ENCODE measurements at regions not wholly inside any gene's neighbourhood (a gene's known extent, or its start where the extent isn't known, plus 50 kb on each side); places are given as distances from the start of the nearest gene placed in this dataset.

DNA sequence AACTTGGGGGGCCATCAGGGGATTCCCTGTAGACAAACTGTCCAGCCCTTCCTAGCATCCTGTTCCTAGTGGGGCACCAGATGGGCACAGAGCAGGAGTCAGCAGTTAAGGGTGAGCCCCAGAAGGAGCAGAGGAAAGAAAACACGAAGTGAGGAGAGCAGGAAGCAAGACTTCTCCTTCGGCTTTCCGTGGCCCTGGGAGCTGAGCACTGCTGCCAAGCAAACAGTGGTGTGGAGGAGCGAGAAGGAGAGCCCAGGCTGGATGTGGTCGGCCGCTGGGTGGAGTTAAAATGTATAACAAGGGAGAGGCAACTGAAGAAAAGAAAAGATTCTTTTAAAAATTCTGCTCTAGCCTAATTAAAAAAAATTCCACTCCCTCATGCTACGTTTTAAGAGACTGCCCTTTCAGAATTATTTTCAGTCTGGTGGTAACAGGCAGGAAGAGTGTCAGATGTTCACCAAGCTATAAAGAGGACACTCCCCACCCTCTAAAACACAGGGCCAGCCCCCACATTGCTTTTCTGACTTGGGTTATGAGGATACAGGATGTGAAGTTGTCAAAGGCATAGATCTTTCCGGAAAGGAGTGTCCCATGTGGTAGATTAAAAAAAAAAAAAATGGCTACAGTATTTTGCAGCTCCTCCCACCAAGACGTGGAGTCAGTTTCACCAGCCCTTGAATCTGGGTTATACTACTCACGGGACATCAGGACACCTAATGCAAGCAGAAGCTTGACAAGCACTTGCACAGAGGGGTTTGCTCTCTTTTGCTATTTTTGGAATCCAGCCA lies 74.9 kb upstream of the ZFHX3 start:
- peak; percentile 66 to 90 (median 71) for ATAC-seq
- peak; percentile 59 to 75 (median 66) for DNase-seq
- peaks cover 0 to 9% (median 4%) of the 10 kb centered on the region in 12 donors for H3K9me3 ChIP-seq
- H3K27me3 ChIP-seq = no peaks in the 10 kb centered on the region
- peaks cover 0 to 50% (median 9%) of the 10 kb centered on the region in 12 donors for H3K4me1 ChIP-seq
- peak overlapping the region in 5 of 12 donors; percentile 1 to 30 (median 2) for H3K4me3 ChIP-seq
- intact Hi-C loops (cut with DNase I) = no loop called here
- WGBS, 4 donors = 28 to 43% (median 40%) methylated on average over 10 of the region's 10 CpGs
- peak overlapping the region in 11 of 12 donors; percentile 31 to 84 (median 73) for H3K27ac ChIP-seq
- TF ChIP-seq POLR2A (IDR thresholded peaks at IDR 0.05) = no peak
- TF ChIP-seq, protein P1, sequence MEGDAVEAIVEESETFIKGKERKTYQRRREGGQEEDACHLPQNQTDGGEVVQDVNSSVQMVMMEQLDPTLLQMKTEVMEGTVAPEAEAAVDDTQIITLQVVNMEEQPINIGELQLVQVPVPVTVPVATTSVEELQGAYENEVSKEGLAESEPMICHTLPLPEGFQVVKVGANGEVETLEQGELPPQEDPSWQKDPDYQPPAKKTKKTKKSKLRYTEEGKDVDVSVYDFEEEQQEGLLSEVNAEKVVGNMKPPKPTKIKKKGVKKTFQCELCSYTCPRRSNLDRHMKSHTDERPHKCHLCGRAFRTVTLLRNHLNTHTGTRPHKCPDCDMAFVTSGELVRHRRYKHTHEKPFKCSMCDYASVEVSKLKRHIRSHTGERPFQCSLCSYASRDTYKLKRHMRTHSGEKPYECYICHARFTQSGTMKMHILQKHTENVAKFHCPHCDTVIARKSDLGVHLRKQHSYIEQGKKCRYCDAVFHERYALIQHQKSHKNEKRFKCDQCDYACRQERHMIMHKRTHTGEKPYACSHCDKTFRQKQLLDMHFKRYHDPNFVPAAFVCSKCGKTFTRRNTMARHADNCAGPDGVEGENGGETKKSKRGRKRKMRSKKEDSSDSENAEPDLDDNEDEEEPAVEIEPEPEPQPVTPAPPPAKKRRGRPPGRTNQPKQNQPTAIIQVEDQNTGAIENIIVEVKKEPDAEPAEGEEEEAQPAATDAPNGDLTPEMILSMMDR (IDR thresholded peaks at IDR 0.05) = peak in 2 of 12 donors; percentile 22 to 23
- H3K36me3 ChIP-seq = no peaks in the 10 kb centered on the region

DNA sequence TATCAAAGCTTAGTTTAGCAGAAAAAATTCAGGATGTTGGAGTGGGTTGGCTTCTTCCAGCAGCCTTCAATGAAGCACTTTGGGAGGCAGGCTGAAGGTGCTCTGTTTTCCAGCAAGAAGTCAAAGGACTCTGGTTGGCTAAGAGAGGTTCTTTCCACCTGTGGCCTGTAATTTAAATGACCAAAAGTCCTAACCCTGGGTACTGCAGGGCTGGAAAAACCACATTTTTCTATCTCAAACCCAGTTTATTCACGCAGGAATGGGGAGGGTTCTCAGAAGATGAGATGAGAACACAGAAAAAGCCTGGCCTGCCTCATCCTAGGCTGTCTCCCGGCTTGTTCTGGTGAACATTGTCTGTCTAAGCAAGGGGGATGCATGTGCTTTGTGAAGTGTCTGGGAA lies 68.6 kb upstream of the ZFHX3 start:
- no peak for DNase-seq
- Histone ChIP-seq H3K4me1 (peaks cover 0 to 14% (median 0%) of the 10 kb centered on the region in 12 donors), H3K36me3 (no peaks in the 10 kb centered on the region), H3K9me3 (peaks cover 0 to 12% (median 7%) of the 10 kb centered on the region in 12 donors), H3K27me3 (no peaks in the 10 kb centered on the region), H3K27ac (no peak overlapping the region), H3K4me3 (no peak overlapping the region)
- no peak for TF ChIP-seq POLR2A (IDR thresholded peaks at IDR 0.05)
- TF ChIP-seq, protein P1 (IDR thresholded peaks at IDR 0.05) = no peak
- intact Hi-C loops (cut with DNase I) = no loop called here
- 92 to 100% (median 95%) methylated on average over 2 of the region's 2 CpGs for WGBS, 4 donors
- ATAC-seq = no peak

DNA sequence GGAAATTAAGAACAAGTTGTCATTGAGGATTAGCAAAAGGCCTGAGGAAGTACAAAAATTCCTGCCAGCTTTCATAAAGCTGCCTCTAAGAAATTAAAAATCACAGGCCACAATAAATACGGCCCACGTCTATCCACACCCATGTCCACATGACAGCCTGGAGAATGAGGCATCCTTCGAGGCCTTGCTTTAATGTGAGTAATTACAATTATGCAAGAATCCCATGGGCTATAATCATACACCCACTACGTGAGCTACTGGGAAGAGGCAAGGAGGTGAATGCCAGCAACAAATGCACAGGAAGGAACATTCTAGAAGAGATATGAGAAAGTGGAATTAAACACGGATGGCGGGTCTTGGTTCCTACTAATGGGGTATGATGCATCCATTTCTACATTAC lies 65.4 kb upstream of the ZFHX3 start:
- peak overlapping the region in 4 of 12 donors; percentile 17 to 62 (median 38) for H3K27ac ChIP-seq
- H3K4me1 ChIP-seq = peaks cover 0 to 14% (median 0%) of the 10 kb centered on the region in 12 donors
- no peaks in the 10 kb centered on the region for H3K36me3 ChIP-seq
- peaks cover 0 to 12% (median 7%) of the 10 kb centered on the region in 12 donors for H3K9me3 ChIP-seq
- no peak for TF ChIP-seq POLR2A (IDR thresholded peaks at IDR 0.05)
- TF ChIP-seq, protein P1 (IDR thresholded peaks at IDR 0.05) = no peak
- intact Hi-C loops (cut with DNase I) = no loop called here
- no peak for DNase-seq
- H3K4me3 ChIP-seq = no peak overlapping the region
- WGBS, 4 donors = 58 to 73% (median 68%) methylated on average over 6 of the region's 6 CpGs
- no peaks in the 10 kb centered on the region for H3K27me3 ChIP-seq
- peak in 3 of 4 donors; percentile 44 to 93 (median 67) for ATAC-seq

DNA sequence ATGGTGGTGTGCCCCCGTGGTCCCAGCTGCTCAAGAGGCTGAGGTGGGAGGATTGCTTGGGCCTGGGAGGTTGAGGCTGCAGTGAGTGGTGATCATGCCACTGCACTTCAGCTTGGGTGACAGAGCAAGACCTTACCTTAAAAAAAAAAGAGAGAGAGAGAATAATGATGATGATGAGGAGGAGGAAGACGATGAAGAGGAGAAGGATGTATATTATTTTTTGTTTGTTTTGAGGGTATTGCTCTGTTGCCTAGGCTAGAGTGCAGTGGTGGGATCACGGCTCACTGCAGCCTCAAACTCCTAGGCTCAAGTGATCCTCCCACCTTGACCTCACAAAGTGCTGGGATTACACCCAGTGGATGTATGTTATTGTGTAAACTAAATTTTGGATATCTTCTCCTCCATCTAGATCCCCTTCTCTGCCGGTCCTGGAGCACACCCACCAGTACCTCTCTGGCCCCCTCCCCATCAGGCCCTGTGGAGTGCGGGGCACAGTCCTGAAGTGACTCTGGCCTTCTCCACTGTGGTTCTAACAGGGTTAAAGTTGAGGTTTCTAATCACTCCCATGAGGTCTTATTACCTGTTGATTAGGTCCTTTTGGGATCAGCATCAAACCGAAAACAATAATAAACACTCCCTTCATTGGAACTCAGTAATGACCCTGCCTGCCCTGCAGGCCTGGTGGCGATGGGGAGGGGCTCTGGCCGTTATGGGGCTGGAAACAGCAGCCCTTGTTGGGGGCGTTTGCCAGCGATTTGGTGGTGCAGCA lies 60.5 kb upstream of the ZFHX3 start:
- no peaks in the 10 kb centered on the region for H3K27me3 ChIP-seq
- DNase-seq (no peak), ATAC-seq (no peak)
- no peak for TF ChIP-seq POLR2A (IDR thresholded peaks at IDR 0.05)
- TF ChIP-seq, protein P1 (IDR thresholded peaks at IDR 0.05) = no peak
- intact Hi-C loops (cut with DNase I) = no loop called here
- no peak overlapping the region for H3K27ac ChIP-seq
- no peak overlapping the region for H3K4me3 ChIP-seq
- no peaks in the 10 kb centered on the region for H3K9me3 ChIP-seq
- 66 to 81% (median 76%) methylated on average over 10 of the region's 10 CpGs for WGBS, 4 donors
- H3K36me3 ChIP-seq = no peaks in the 10 kb centered on the region
- peaks cover 0 to 9% (median 0%) of the 10 kb centered on the region in 12 donors for H3K4me1 ChIP-seq
